ENCODE measurements at regions not wholly inside any gene's neighbourhood (a gene's known extent, or its start where the extent isn't known, plus 50 kb on each side); places are given as distances from the start of the nearest gene placed in this dataset.
A peak's percentile ranks its signal among the peaks of the same experiment; 100 is the strongest.

DNA sequence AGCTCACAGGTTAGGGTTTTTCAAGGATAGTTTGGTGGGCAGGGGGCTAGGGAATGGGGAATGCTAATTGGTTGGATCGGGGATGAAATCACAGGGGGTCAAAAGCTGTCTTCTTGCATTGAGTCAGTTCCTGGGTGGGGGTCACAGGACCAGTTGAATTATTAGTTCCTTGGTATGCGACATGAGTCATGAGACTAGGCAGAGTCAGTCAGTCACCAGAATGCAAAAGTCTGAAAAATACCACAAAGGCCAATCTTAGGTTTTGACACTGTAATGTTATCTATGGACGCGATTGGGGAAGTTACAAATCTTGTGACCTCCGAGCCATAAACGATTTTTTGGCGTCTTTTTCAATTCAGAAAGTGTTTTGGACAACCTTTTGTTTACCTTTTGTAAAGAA, 101.2 kb downstream of the ZNF519 start:
- DNase-seq, result no peak

DNA sequence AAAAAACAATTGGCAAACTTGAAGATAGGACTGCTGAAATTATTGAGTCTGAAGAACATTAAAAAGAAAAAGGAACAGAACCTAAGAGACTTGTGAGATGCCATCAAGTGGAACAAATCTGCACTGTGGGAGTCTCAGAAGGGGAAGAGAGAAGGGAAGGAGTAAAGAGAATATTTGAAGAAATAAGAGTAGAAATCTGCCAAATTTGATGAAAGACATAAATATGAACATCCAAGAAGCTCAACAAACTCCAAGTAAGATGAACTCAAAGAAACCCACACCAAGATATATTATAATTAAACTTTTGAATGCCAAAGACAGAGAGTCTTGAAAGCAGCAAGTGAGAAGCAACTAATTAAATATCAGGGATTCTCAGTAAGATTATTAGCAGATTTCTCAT, 102.7 kb downstream of the ZNF519 start:
- no peak for DNase-seq

DNA sequence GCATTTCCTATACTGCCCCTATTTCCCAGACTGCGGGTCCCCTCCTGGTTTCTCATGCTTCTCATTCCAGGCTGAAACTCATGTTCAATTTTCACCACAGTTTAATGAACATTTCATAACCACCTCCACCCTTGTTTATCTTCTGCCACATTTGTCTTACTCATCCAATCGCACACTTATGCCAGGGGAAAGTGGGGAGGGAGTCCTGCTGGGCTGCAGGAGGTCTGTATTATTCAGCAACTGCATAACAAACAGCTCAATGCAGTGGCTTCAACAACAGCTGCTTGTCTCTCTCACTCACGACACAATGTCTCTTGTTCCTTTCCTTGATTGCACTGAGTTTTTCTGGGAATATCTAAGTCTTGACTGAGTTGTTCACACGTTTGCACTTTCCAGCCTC, 106.0 kb downstream of the ZNF519 start:
- no peak for DNase-seq

DNA sequence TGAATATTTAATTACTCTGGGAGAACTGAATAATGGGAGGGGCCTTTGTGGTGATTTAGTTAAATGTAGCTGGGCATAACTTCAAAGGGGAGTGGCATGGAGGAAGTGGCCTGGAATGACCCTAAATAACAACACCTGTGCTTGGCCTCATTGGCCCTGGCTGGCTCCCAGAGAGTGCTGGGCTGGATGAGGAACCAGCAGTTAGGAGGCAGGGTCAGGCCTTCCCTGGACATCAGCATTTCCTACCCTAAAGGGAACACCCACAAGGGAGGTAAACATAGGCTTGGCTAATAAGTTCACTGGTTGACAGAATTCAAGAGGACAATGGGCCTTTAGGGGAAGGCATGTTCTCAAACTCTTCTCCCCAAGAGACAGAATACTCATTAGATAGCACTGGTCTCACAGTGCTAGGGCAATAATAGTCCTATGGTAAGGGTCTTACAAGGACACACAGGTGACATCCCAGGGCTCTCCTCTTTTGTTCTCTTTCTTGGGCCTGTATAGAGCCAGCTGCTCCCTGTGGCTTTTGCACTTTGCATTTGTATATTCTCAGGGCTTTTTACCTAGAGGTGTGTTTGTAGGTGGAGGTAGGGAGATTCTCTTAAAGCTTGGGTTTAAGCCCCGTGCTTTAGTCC, 106.8 kb downstream of the ZNF519 start:
- DNase-seq, result no peak

DNA sequence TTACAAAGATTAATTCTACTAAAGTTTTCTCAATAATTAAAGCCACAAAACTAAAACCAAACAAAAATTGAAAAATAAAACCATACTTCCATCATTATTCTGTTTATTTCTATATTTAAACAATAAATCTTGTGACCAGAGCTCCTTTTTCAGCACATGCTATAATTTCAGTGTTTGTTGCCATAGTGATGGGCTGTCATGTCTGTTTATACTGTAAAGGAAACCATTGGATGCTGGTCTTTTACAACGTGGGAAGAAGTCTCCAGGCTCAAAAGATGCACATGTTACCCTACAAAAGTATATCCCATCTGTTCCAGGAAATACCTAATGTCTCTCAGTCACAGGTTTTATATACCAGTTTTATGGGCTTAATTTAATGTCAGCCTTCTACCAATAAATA, 100.1 kb upstream of the MC2R start:
- DNase-seq, result no peak

DNA sequence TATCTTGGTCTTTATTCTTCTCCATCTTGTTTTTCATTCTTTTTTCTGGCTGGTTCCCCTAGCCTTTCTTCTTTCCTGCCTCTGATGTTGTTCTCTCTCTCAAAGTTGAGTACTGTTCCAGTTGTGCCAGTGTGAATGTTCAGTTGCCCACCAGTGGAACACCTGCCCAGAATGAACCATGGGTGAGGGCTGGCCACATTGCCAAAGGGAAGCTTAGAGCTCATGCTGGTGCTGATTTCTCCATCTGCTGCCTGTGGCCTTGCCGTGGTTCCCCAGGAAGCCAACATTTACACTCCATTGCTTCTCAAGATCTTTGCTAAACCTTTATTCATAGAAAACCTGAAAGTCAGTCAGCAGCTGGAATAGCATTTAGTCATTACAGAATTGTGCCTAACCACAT, 99.1 kb upstream of the MC2R start:
- DNase-seq, result no peak

DNA sequence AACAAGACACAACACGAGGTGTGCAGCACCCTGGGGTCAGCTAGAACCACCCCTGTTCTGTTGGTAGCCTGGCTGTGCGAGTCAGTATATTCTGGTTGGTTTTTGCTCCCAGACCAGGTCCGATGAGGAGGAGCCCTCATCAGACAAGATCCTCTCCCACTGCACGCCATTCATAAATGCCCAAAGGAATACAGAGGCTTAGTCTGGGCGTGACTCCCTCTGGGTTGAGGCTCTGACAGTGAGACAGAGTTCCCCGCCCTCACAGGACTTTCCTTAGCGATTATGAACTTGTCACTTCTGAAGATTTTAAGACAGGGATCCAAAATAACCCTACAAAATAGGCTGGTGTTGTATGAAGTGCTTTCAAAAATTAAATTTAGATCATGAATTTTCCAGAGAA, 85.5 kb upstream of the MC2R start:
- DNase-seq, result no peak

DNA sequence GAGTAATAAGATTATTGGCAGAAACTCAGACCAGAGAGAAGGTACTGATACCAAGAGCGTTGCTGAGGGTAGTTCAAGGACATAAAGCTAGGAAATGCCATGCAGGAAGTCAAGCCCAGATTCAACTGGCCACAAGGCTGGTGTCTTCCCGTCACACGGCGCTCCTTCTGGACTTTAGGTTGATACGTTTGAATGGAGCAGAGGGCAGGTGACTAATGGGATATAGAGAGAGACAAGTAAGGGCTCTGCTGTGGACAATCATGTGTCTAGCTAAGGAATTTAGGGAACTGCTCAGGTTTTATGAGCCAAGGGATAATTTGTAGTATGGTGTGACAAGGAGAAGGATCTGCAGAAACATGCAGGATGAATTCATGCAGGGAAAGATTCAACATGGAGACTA, 83.9 kb upstream of the MC2R start:
- no peak for DNase-seq

DNA sequence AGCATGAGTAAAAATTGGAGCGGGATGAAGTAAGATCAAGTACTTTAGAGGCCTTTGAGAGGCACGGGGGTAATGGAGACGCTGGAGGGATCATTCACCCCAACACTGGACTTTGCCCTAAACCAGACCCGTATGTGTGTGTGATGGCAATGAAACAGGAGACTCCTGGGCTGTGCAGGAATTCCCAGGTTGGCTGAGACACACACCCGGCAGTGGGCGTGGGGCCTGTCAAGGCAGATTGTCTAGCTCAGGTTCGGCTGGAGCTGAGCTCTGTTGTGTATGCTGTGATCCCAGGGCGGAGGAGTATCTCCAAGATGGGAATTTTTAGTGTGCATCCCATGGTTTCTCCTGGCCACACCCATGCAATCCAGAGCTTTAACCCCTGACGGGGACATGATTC, 83.2 kb upstream of the MC2R start:
- no peak for DNase-seq

DNA sequence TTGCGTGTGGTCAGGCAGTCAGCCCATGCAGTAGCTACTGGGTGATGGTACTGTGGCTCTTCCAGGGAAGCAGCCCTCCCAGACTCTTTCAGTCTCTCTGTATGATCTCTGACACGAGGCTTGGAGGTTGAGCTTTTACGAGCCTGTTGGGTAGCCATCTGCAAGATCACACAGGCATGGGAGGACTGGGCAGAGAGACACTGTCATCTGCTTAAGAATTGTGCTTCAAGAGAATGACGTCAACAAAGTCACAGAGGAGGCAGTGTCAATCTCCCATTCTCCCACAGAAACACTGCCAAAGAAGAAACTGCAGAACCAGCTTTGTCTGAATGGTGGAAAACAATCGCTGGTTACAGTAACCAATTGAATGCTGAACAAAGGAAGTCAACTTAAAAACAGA, 78.4 kb upstream of the MC2R start:
- DNase-seq, result peak; percentile 45

DNA sequence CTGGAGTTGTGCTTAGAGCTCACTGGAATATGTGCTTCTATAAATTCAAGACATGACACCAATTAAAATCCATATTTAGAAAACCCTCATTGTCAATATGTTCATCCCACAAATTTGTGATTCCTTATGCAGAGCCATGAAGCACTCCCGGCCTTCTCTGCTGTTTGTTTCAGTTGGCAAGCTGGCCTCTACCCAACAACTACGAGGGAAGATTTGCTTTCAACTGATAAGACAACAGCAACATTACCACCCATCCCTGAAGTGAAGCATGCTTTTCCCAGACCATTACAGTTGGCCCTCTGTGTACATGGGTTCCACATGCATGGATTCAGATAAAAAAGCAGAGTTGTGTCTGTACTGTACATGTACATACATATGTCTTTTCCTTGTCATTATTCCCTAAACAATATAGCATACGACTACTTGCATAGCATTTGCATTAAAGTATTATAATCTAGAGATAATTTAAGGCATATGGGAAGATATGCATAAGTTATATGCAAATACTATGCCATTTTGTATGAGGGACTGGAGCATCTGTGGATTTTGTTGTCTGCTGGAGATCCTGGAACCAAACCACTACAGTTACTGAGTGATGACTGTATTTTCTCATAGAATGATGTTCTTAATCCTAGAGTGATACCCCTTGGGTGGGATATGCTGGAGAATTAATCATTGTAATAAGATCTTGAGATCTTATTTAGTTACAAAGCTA, 77.6 kb upstream of the MC2R start:
- no peak for DNase-seq

DNA sequence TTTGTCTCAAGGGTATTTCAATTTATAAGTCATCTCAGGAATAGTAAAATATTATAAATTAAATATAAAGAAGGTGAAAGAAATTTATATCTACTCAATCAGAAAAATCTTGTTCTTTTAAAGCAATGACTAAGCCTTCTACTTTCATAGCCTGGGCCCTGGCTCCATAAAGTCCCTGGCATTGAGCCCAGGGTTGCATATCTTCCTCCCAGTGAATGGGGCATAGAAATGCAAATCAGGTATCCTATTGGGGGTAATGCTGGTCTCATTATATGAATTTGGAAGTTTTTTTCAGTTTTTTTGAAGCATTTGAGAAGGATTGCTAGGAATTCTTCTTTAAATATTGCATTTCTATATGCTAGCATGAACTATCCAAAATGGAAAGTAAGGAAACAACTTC, 73.9 kb upstream of the MC2R start:
- DNase-seq, result no peak

DNA sequence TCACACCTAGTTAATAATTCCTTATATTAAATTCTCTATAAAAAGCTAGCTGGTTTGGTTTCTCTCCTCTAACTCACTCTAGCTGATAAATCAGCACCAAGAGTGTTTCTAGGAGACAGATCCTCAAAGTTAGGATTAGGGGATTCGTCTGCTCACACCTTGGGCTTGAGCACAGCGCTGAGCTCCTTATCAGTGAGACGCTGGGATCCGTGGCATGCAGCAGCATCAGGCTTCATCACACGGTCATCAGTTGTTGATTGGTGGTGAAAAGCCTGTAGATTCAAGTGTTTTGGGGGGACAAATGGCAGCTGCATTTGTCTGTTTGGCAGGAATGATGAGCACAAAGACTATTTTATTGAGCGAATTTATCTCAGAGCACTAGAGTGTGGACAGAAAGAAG, 72.6 kb upstream of the MC2R start:
- DNase-seq, result no peak

DNA sequence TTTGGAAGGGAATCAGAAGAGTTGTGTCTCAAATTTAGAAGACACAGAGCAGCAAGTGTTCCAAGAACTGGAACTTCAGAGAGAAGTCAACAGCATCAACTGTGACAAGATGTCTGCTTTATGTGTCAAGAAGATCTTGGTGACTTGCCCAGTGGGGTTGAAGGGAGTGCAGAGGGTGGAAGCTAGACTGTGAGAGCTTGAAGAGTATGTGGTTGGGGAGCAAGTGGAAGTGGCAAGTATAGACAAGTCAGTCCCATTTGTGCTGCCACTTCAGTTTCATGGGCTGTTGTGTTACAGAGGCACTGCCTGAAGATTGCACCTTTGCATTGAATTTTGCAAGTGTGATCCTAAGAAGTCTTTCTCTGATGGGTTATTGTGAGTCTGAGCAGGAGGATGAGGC, 68.7 kb upstream of the MC2R start:
- DNase-seq, result no peak

DNA sequence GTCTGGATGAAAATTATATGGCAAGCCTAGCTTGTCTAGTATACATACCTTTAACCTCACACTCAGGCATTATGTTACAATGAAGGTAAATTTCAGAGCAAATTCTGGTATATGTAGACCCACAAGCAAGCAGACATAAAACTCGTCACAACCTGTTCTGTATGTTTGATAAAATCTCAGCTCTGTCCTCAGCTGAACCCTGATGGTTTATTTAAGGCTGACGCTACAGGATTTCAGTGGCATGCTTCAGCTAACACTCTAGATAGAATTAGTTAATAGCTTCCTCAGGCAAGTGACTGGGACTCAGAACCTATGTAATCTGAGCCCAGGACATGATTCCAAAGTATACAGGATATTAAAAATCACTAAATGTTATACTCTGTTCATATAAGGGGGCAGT, 68.2 kb upstream of the MC2R start:
- no peak for DNase-seq

DNA sequence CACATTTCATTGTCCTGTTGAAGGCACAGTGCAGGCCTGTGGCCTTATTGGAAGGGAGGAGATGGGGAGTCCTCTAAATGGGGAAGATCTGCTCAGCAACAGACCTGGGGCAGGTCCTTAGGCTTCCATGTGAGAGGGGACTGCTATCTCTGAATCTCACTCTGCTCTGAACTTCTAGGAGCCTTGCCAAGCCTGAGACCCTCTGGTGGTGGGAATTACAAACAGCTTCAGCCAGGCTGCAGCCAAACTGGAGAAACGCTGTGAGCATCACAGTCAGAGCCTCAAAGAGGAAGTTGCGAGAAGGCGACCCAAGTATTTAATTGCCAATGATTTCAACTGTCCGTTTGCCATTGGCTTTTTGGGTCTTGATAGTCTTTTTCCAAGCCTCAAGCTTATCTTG, 66.8 kb upstream of the MC2R start:
- no peak for DNase-seq

DNA sequence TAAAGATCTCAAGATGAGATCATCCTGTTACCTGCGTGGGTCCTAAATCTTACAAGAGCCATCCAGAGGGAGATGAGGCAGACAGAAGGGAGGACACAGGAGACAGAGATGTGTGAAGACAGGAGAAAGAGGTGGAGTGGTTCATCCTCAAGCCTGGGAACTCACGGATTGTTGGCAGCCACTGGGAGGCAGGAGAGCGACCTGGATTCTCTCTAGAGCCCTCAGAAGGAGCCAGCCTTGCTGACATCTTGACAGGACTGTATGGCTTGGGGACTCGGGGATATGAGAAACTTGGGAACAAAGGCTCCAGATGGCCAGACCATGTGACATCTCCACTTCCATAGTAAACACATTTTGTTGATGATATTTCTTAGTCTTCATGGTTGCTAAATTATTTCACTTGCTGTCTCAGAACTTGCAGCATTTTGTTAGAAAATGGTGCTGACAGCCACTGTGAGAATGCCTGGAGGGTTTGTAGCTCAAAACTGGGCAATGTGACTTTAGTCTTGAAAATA, 57.8 kb upstream of the MC2R start:
- DNase-seq, result no peak

Measured in midbrain (tissue), 1 donor.